CD4-positive, alpha-beta T cell (primary cell): ENCODE measurements at regions not wholly inside any gene's neighbourhood (a gene's known extent, or its start where the extent isn't known, plus 50 kb on each side); places are given as distances from the start of the nearest gene placed in this dataset.

ENCODE experiments used
- ATAC-seq: fragments of 200-7000 bp; cut with Tn5 transposase; one replicate; pipeline ENCODE4 v1.10.0; 2022; ENCODE audit warnings: mild to moderate bottlenecking; ENCODE audit not compliant: poor library complexity
- CTCF ChIA-PET: fragments of 350-600 bp; sonication (Branson Sonifier 250); formaldehyde crosslinking; loops from one replicate; lab custom pipeline; 2021; ENCODE audit warnings: antibody characterized with exemption, inconsistent platforms; lab: Charles Lee
- POLR2A ChIA-PET: fragments of 350-600 bp; sonication (Branson Sonifier 250); formaldehyde crosslinking; loops from one replicate; lab custom pipeline; 2021; ENCODE audit warnings: antibody characterized with exemption, inconsistent platforms; lab: Charles Lee
- DNase-seq, 14 experiments: peaks; one replicate each; pipeline ENCODE4 v3.0.0-alpha.2; 2013 to 2020; ENCODE audit warnings: mixed read lengths in 2 of 14
- H3K27ac ChIP-seq, 2 donors: one replicate each; pipeline versions ENCODE4 v1.5.1 to v1.7.0; 2013; ENCODE audit warnings: low read length in 2 of 2, low read depth in 1 of 2, mild to moderate bottlenecking in 1 of 2
- H3K27me3 ChIP-seq, 2 experiments: 1 replicate in 1 of 2; 2 replicates in 1 of 2; pipeline versions ENCODE4 v1.6.1 to v1.7.0; 2013; ENCODE audit warnings: low read length in 2 of 2, control low read depth in 1 of 2, mild to moderate bottlenecking in 1 of 2, moderate library complexity in 1 of 2; ENCODE audit not compliant: insufficient read depth in 2 of 2, control insufficient read depth in 1 of 2
- H3K36me3 ChIP-seq: one replicate; pipeline ENCODE4 v1.6.1; 2013; ENCODE audit warnings: low read length, control low read depth; ENCODE audit not compliant: insufficient read depth
- H3K4me1 ChIP-seq: one replicate; pipeline ENCODE4 v1.6.1; 2013; ENCODE audit warnings: low read length, control low read depth; ENCODE audit not compliant: insufficient read depth
- H3K4me3 ChIP-seq: one replicate; pipeline ENCODE4 v1.5.1; 2013; ENCODE audit warnings: mild to moderate bottlenecking, low read length, moderate library complexity
- H3K9me3 ChIP-seq, 2 experiments: 1 replicate in 1 of 2; 2 replicates in 1 of 2; pipeline versions ENCODE4 v1.6.1 to v1.7.0; 2013; ENCODE audit warnings: low read length in 2 of 2, mild to moderate bottlenecking in 2 of 2, control low read depth in 1 of 2, moderate library complexity in 1 of 2; ENCODE audit not compliant: control insufficient read depth in 1 of 2, insufficient read depth in 1 of 2
- H3K27ac Mint-ChIP-seq: one replicate; pipeline ENCODE4 v1.8.0; 2020; ENCODE audit warnings: mixed read lengths
- H3K27me3 Mint-ChIP-seq: one replicate; pipeline ENCODE4 v1.8.0; 2021; ENCODE audit warnings: mixed read lengths
- H3K36me3 Mint-ChIP-seq: one replicate; pipeline ENCODE4 v1.8.0; 2021; ENCODE audit warnings: low read depth, mixed read lengths
- H3K4me1 Mint-ChIP-seq: one replicate; pipeline ENCODE4 v1.8.0; 2021; ENCODE audit warnings: low read depth, mixed read lengths
- H3K4me3 Mint-ChIP-seq: one replicate; pipeline ENCODE4 v1.8.0; 2020; ENCODE audit warnings: mild to moderate bottlenecking, mixed read lengths
- H3K9me3 Mint-ChIP-seq: one replicate; pipeline ENCODE4 v1.8.0; 2020; ENCODE audit warnings: mixed read lengths
- intact Hi-C, 2 experiments: fragments of 100-400 bp; cut with DNase I in 1 of 2; cut with micrococcal nuclease in 1 of 2; formaldehyde crosslinking; loops; one replicate each; pipeline versions ENCODE4 v1.15.1 to v1.9.0; 2023 to 2025; cut with DNase I, micrococcal nuclease
- TF ChIP-seq, protein P1 (sequence below): fragments of 200-600 bp; IDR thresholded peaks from one replicate; pipeline ENCODE4 v1.8.0; 2022; ENCODE audit warnings: antibody characterized with exemption, mild to moderate bottlenecking

- H3K27me3 Mint-ChIP-seq: peaks cover 4% of the 10 kb centered on the region
- Histone ChIP-seq H3K4me1 (no peaks in the 10 kb centered on the region), H3K27ac (no peak overlapping the region), H3K4me3 (no peak overlapping the region), H3K36me3 (no peaks in the 10 kb centered on the region), H3K9me3 (no peaks in the 10 kb centered on the region), H3K27me3 (no peaks in the 10 kb centered on the region)
- no peak overlapping the region for H3K27ac Mint-ChIP-seq
- no peaks in the 10 kb centered on the region for H3K36me3 Mint-ChIP-seq
- H3K4me3 Mint-ChIP-seq: no peak overlapping the region
- CTCF ChIA-PET: no interaction called here
- POLR2A ChIA-PET: no interaction called here
- intact Hi-C loops: no loop called here
- no peak for ATAC-seq
- H3K9me3 Mint-ChIP-seq: no peaks in the 10 kb centered on the region
- TF ChIP-seq, protein P1, sequence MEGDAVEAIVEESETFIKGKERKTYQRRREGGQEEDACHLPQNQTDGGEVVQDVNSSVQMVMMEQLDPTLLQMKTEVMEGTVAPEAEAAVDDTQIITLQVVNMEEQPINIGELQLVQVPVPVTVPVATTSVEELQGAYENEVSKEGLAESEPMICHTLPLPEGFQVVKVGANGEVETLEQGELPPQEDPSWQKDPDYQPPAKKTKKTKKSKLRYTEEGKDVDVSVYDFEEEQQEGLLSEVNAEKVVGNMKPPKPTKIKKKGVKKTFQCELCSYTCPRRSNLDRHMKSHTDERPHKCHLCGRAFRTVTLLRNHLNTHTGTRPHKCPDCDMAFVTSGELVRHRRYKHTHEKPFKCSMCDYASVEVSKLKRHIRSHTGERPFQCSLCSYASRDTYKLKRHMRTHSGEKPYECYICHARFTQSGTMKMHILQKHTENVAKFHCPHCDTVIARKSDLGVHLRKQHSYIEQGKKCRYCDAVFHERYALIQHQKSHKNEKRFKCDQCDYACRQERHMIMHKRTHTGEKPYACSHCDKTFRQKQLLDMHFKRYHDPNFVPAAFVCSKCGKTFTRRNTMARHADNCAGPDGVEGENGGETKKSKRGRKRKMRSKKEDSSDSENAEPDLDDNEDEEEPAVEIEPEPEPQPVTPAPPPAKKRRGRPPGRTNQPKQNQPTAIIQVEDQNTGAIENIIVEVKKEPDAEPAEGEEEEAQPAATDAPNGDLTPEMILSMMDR: no peak
- no peak for DNase-seq
- H3K4me1 Mint-ChIP-seq: no peaks in the 10 kb centered on the region
These were observed 376.9 kb downstream of the PPP3CA start for GRCh38 chr4:100970414-100970813.

- ChIA-PET POLR2A (no interaction called here), CTCF (no interaction called here)
- Histone ChIP-seq H3K36me3 (no peaks in the 10 kb centered on the region), H3K9me3 (no peaks in the 10 kb centered on the region), H3K4me1 (no peaks in the 10 kb centered on the region), H3K27me3 (no peaks in the 10 kb centered on the region), H3K4me3 (no peak overlapping the region), H3K27ac (no peak overlapping the region)
- ATAC-seq: no peak
- H3K27me3 Mint-ChIP-seq: peaks cover 4% of the 10 kb centered on the region
- H3K4me3 Mint-ChIP-seq: no peak overlapping the region
- H3K4me1 Mint-ChIP-seq: no peaks in the 10 kb centered on the region
- no peaks in the 10 kb centered on the region for H3K9me3 Mint-ChIP-seq
- no peak for DNase-seq
- no peak overlapping the region for H3K27ac Mint-ChIP-seq
- intact Hi-C loops: no loop called here
- TF ChIP-seq, protein P1: no peak
- H3K36me3 Mint-ChIP-seq: no peaks in the 10 kb centered on the region
These were observed 377.4 kb downstream of the PPP3CA start for GRCh38 chr4:100969925-100970324.

DNA sequence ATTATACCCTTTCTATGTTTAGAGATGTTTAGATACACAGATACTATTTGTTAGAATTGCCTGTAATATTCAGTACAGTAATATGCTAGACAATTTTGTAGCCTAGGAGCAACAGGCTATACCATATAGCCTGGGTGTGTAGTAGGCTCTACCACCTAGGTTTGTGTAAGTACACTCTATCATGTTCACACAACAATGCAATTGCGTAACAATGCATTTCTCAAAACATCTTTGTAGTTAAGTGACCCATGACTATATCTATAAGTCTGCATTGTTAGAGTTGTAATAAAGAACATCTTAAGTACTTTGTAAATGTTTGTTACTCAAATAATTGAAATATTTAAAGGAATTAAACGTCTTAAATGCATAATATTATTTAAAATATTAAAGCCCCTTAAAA lies 379.3 kb downstream of the PPP3CA start:
- Histone ChIP-seq H3K9me3 (no peaks in the 10 kb centered on the region), H3K4me3 (no peak overlapping the region), H3K27ac (no peak overlapping the region), H3K27me3 (no peaks in the 10 kb centered on the region), H3K36me3 (no peaks in the 10 kb centered on the region), H3K4me1 (no peaks in the 10 kb centered on the region)
- intact Hi-C loops: no loop called here
- Mint-ChIP-seq H3K9me3 (no peaks in the 10 kb centered on the region), H3K27me3 (peaks cover 4% of the 10 kb centered on the region), H3K27ac (no peak overlapping the region), H3K36me3 (no peaks in the 10 kb centered on the region), H3K4me1 (no peaks in the 10 kb centered on the region), H3K4me3 (no peak overlapping the region)
- TF ChIP-seq, protein P1: no peak
- DNase-seq (no peak), ATAC-seq (no peak)
- ChIA-PET POLR2A (interaction anchor here (0.6 kb wide), 1 partner anchor 236 kb away, joined by 4 read pairs; no protein-coding TSS in a partner anchor), CTCF (no interaction called here)
